K562 (cell line): ENCODE measurements at regions not wholly inside any gene's neighbourhood (a gene's known extent, or its start where the extent isn't known, plus 50 kb on each side); places are given as distances from the start of the nearest gene placed in this dataset.

Experiments
- ATAC-seq: fragments of 200-7000 bp; cut with Tn5 transposase; 3 replicates; pipeline ENCODE4 v1.9.1; 2020; ENCODE audit warnings: moderate library complexity
- BruUV-seq: library from RNA; stranded (reverse); fragments of 400-500 nt; replicated peaks from 2 replicates; lab custom pipeline; 2021; lab: Mats Ljungman, UMichigan
- CTCF ChIA-PET: fragments of 300-600 bp; formaldehyde crosslinking; extraction: SDS; loops from one replicate; lab custom pipeline; 2021; ENCODE audit warnings: low intra/inter-chr PET ratio; lab: Yijun Ruan, JAX
- POLR2A ChIA-PET: fragments of 300-600, 350-650 bp; sonication (Branson Sonifier 250); formaldehyde crosslinking; extraction: SDS; loops from one replicate; lab custom pipeline; 2021; ENCODE audit warnings: antibody characterized with exemption, inconsistent platforms; lab: Yijun Ruan, JAX
- DNase-seq, 4 experiments: peaks; one replicate each; pipeline versions ENCODE4 v3.0.0 to v3.0.0-alpha.2; 2011 to 2018; ENCODE audit warnings: low spot score in 3 of 4, mixed read lengths in 3 of 4; ENCODE audit errors: extremely low read depth in 1 of 4
- FAIRE-seq: peaks from 2 replicates; lab custom pipeline; 2011; peaks lifted over from hg19 to GRCh38; lab: Jason Lieb, UNC
- H2AFZ ChIP-seq: 2 replicates; pipeline ENCODE4 v1.6.0; 2011; ENCODE audit warnings: low read depth, low read length, control low read depth, inconsistent platforms
- H3K27ac ChIP-seq: fragments of 200-600 bp; 3 replicates; pipeline ENCODE4 v1.8.0; 2011; ENCODE audit warnings: low read depth, mild to moderate bottlenecking, control low read depth, inconsistent platforms, low read length, moderate library complexity, mixed read lengths; ENCODE audit errors: extremely low read depth
- H3K27me3 ChIP-seq, 2 experiments: fragments of 300-600 bp in 1 of 2; 2 replicates in 1 of 2; 3 replicates in 1 of 2; pipeline versions ENCODE4 v1.6.0 to v1.8.0; 2011; ENCODE audit warnings: inconsistent platforms in 2 of 2, low read length in 2 of 2, mild to moderate bottlenecking in 1 of 2, mixed read lengths in 1 of 2, moderate library complexity in 1 of 2; ENCODE audit not compliant: control insufficient read depth in 2 of 2, insufficient read depth in 2 of 2
- H3K36me3 ChIP-seq: fragments of 300-600 bp; 3 replicates; pipeline ENCODE4 v1.8.0; 2011; ENCODE audit warnings: mild to moderate bottlenecking, low read length, inconsistent platforms; ENCODE audit not compliant: control insufficient read depth, insufficient read depth
- H3K4me1 ChIP-seq, 2 experiments: fragments of 200-600 bp in 1 of 2; replicated peaks in 1 of 2; 2 replicates in 1 of 2; 3 replicates in 1 of 2; pipeline versions ENCODE4 v1.5.1 to v1.8.0; 2011; ENCODE audit warnings: inconsistent platforms in 2 of 2, low read length in 2 of 2, mild to moderate bottlenecking in 1 of 2, mixed read lengths in 1 of 2, moderate library complexity in 1 of 2; ENCODE audit not compliant: control insufficient read depth in 2 of 2, insufficient read depth in 2 of 2
- H3K4me2 ChIP-seq: 2 replicates; pipeline ENCODE4 v1.6.1; 2011; ENCODE audit warnings: low read length, control low read depth, inconsistent platforms, mixed read lengths; ENCODE audit not compliant: insufficient read depth
- H3K4me3 ChIP-seq: fragments of 200-600 bp; sonication (generic), shearing (Covaris generic); 2 replicates; pipeline ENCODE4 v1.5.1; 2016; ENCODE audit warnings: control low read depth, inconsistent platforms
- H3K79me2 ChIP-seq: fragments of 200-600 bp; 3 replicates; pipeline ENCODE4 v1.8.0; 2011; ENCODE audit warnings: low read length, inconsistent platforms; ENCODE audit not compliant: control insufficient read depth, insufficient read depth
- H3K9ac ChIP-seq, 2 experiments: 2 replicates each; pipeline versions ENCODE4 v1.6.0 to v1.6.1; 2011; ENCODE audit warnings: low read depth in 2 of 2, low read length in 2 of 2, control low read depth in 1 of 2, inconsistent platforms in 1 of 2, mild to moderate bottlenecking in 1 of 2, mixed read lengths in 1 of 2; ENCODE audit not compliant: insufficient read depth in 1 of 2
- H3K9me1 ChIP-seq: one replicate; pipeline ENCODE4 v1.6.0; 2011; ENCODE audit warnings: inconsistent platforms, mild to moderate bottlenecking, low read length, moderate library complexity; ENCODE audit not compliant: control insufficient read depth, insufficient read depth
- H3K9me3 ChIP-seq: replicated peaks from 2 replicates; pipeline ENCODE4 v1.5.1; 2011; ENCODE audit warnings: low read depth, low read length, inconsistent platforms; ENCODE audit not compliant: control insufficient read depth, insufficient read depth
- H4K20me1 ChIP-seq: replicated peaks from 2 replicates; pipeline ENCODE4 v1.6.1; 2011; ENCODE audit warnings: low read length, inconsistent platforms, mixed read lengths; ENCODE audit not compliant: control insufficient read depth, insufficient read depth
- ARID1B ChIP-seq: fragments of 450-650 bp; IDR thresholded peaks from 2 replicates; pipeline ENCODE4 v1.6.1; 2016; ENCODE audit warnings: antibody characterized with exemption, mild to moderate bottlenecking, inconsistent platforms
- ARNT ChIP-seq, 2 experiments: fragments of 450-650 bp; IDR thresholded peaks; 2 replicates each; pipeline ENCODE4 v1.6.1; 2016; ENCODE audit warnings: mild to moderate bottlenecking in 1 of 2
- BMI1 ChIP-seq: fragments of 150-350 bp; IDR thresholded peaks from 2 replicates; pipeline ENCODE4 v1.6.1; 2014; ENCODE audit warnings: low read length
- GATA2 ChIP-seq: sonication (generic); formaldehyde crosslinking; IDR thresholded peaks from 2 replicates; pipeline ENCODE4 v1.4.0; 2020; ENCODE audit warnings: mild to moderate bottlenecking, missing genetic modification reagents
- GTF2E2 ChIP-seq: fragments of 200-800 bp; sonication (Bioruptor generic); IDR thresholded peaks from 2 replicates; pipeline ENCODE4 v1.6.1; 2016; ENCODE audit warnings: missing genetic modification characterization, missing compliant biosample characterization
- HMG20A ChIP-seq: fragments of 450-650 bp; formaldehyde crosslinking; conservative IDR thresholded peaks from 2 replicates; pipeline ENCODE4 v1.4.0; 2020; ENCODE audit warnings: mild to moderate bottlenecking, mixed read lengths
- ILF3 ChIP-seq: fragments of 450-650 bp; IDR thresholded peaks from 2 replicates; pipeline ENCODE4 v1.6.1; 2018; ENCODE audit warnings: antibody characterized with exemption, mild to moderate bottlenecking, moderate library complexity, borderline replicate concordance
- MECOM ChIP-seq: fragments of 250-450 bp; sonication (Bioruptor Pico); IDR thresholded peaks from 2 replicates; pipeline ENCODE4 v1.8.0; 2022; ENCODE audit warnings: inconsistent platforms
- MED1 ChIP-seq: sonication (generic); formaldehyde crosslinking; IDR thresholded peaks from 2 replicates; pipeline ENCODE4 v1.8.1; 2023; ENCODE audit warnings: missing genetic modification reagents, borderline replicate concordance
- MYBL2 ChIP-seq, 2 experiments: fragments of 450-650 bp in 1 of 2; sonication (generic) in 1 of 2; formaldehyde crosslinking in 1 of 2; IDR thresholded peaks; 2 replicates each; pipeline versions ENCODE4 v1.6.1 to v1.8.1; 2017 to 2022; ENCODE audit warnings: borderline replicate concordance in 1 of 2, inconsistent platforms in 1 of 2, low read depth in 1 of 2, mild to moderate bottlenecking in 1 of 2, missing genetic modification reagents in 1 of 2, moderate library complexity in 1 of 2
- NFIC ChIP-seq: fragments of 450-650 bp; IDR thresholded peaks from 2 replicates; pipeline ENCODE4 v1.6.1; 2017; ENCODE audit warnings: mild to moderate bottlenecking, inconsistent platforms
- NR2C1 ChIP-seq, 2 experiments: fragments of 450-650 bp; IDR thresholded peaks; 2 replicates each; pipeline ENCODE4 v1.6.1; 2017; ENCODE audit warnings: mild to moderate bottlenecking in 2 of 2, antibody characterized with exemption in 1 of 2, inconsistent platforms in 1 of 2, missing compliant biosample characterization in 1 of 2, missing genetic modification characterization in 1 of 2
- SAFB2 ChIP-seq: fragments of 200-400 bp; formaldehyde crosslinking; IDR thresholded peaks from 2 replicates; pipeline ENCODE4 v1.6.1; 2018; ENCODE audit warnings: borderline replicate concordance, low read length, low read depth, moderate library complexity; ENCODE audit not compliant: severe bottlenecking
- ZEB2 ChIP-seq: fragments of 450-650 bp; IDR thresholded peaks from 2 replicates; pipeline ENCODE4 v1.6.1; 2016
- ZKSCAN1 ChIP-seq: fragments of 150-350 bp; IDR thresholded peaks from 2 replicates; pipeline ENCODE4 v1.6.1; 2016; ENCODE audit warnings: low read depth, low read length
- WGBS: fragments of 100-300 bp; shearing (Covaris generic); methylation state at CpG from one replicate; pipeline ENCODE4 v1.1.6; 2016; ENCODE audit warnings: low coverage, mixed read lengths; ENCODE audit not compliant: insufficient coverage; ENCODE audit errors: missing lambda C conversion rate; 5-methylcytosine and 5-hydroxymethylcytosine counted together
- in situ Hi-C: fragments of 300-500 bp; cut with MboI; formaldehyde crosslinking; loops from 4 replicates; pipeline ENCODE4 v1.15.0; 2018; ENCODE audit warnings: inconsistent platforms, mixed read lengths
- intact Hi-C: fragments of 100-400 bp; cut with micrococcal nuclease; formaldehyde crosslinking; loops from 2 replicates; pipeline ENCODE4 v1.14.2; 2022
- TF ChIP-seq, protein P1 (sequence below): fragments of 250-450 bp; sonication (Bioruptor Pico); IDR thresholded peaks from 2 replicates; pipeline ENCODE4 v1.4.0; 2020; ENCODE audit warnings: mild to moderate bottlenecking
- TF ChIP-seq, protein P2 (sequence below): fragments of 250-450 bp; sonication (Bioruptor Pico); IDR thresholded peaks from 2 replicates; pipeline ENCODE4 v1.4.0; 2020

DNA sequence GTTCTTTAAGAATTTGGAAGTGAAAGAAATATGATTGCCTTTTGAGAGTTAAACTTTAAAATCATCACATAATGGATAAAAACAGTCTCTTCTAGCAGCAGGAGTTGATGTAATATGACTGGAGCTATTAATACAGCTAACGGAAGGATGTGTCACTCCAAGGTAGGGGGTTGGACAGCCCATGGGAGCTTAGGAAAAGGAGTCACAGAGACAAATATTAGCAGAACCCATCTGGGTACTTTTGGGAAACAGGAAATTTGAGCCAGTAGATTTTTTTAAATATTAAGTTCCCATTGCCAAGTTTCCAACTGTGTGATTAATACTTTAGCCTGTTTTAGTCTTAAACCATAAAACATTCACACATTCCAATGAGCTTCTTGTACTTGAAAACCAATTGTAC lies 164.7 kb upstream of the RIMS1 start:
- ATAC-seq (no peak), FAIRE-seq (no peak), DNase-seq (no peak)
- Histone ChIP-seq H2AFZ (no peak overlapping the region), H3K27ac (no peak overlapping the region), H3K4me3 (no peak overlapping the region), H3K27me3 (no peaks in the 10 kb centered on the region), H3K4me2 (no peak overlapping the region), H3K9ac (no peak overlapping the region), H3K9me1 (no peaks in the 10 kb centered on the region), H3K4me1 (no peaks in the 10 kb centered on the region), H3K36me3 (no peaks in the 10 kb centered on the region), H3K79me2 (no peaks in the 10 kb centered on the region), H4K20me1 (no peaks in the 10 kb centered on the region), H3K9me3 (no peaks in the 10 kb centered on the region)
- intact Hi-C loops = no loop called here
- no peak for TF ChIP-seq ZKSCAN1
- no peak for TF ChIP-seq ARID1B
- no peak for TF ChIP-seq MYBL2 (IDR thresholded peaks at IDR 0.05; ENCODE audit: low read depth)
- no peak for TF ChIP-seq MYBL2 (CRISPR knock-in tag; IDR thresholded peaks at IDR 0.05; ENCODE audit: borderline replicate concordance)
- TF ChIP-seq, protein P1, sequence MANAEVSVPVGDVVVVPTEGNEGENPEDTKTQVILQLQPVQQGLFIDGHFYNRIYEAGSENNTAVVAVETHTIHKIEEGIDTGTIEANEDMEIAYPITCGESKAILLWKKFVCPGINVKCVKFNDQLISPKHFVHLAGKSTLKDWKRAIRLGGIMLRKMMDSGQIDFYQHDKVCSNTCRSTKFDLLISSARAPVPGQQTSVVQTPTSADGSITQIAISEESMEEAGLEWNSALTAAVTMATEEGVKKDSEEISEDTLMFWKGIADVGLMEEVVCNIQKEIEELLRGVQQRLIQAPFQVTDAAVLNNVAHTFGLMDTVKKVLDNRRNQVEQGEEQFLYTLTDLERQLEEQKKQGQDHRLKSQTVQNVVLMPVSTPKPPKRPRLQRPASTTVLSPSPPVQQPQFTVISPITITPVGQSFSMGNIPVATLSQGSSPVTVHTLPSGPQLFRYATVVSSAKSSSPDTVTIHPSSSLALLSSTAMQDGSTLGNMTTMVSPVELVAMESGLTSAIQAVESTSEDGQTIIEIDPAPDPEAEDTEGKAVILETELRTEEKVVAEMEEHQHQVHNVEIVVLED (CRISPR knock-in tag) = no peak
- no peak for TF ChIP-seq GATA2 (CRISPR knock-in tag)
- no peak for TF ChIP-seq ILF3
- no peak for TF ChIP-seq ARNT (IDR thresholded peaks at IDR 0.05)
- TF ChIP-seq ZEB2 = no peak
- TF ChIP-seq NR2C1 (IDR thresholded peaks at IDR 0.05) = no peak
- no peak for TF ChIP-seq NR2C1 (tag; IDR thresholded peaks at IDR 0.05)
- no peak for TF ChIP-seq BMI1
- no peak for TF ChIP-seq SAFB2
- TF ChIP-seq MED1 (CRISPR knock-in tag) = no peak
- TF ChIP-seq, protein P2, sequence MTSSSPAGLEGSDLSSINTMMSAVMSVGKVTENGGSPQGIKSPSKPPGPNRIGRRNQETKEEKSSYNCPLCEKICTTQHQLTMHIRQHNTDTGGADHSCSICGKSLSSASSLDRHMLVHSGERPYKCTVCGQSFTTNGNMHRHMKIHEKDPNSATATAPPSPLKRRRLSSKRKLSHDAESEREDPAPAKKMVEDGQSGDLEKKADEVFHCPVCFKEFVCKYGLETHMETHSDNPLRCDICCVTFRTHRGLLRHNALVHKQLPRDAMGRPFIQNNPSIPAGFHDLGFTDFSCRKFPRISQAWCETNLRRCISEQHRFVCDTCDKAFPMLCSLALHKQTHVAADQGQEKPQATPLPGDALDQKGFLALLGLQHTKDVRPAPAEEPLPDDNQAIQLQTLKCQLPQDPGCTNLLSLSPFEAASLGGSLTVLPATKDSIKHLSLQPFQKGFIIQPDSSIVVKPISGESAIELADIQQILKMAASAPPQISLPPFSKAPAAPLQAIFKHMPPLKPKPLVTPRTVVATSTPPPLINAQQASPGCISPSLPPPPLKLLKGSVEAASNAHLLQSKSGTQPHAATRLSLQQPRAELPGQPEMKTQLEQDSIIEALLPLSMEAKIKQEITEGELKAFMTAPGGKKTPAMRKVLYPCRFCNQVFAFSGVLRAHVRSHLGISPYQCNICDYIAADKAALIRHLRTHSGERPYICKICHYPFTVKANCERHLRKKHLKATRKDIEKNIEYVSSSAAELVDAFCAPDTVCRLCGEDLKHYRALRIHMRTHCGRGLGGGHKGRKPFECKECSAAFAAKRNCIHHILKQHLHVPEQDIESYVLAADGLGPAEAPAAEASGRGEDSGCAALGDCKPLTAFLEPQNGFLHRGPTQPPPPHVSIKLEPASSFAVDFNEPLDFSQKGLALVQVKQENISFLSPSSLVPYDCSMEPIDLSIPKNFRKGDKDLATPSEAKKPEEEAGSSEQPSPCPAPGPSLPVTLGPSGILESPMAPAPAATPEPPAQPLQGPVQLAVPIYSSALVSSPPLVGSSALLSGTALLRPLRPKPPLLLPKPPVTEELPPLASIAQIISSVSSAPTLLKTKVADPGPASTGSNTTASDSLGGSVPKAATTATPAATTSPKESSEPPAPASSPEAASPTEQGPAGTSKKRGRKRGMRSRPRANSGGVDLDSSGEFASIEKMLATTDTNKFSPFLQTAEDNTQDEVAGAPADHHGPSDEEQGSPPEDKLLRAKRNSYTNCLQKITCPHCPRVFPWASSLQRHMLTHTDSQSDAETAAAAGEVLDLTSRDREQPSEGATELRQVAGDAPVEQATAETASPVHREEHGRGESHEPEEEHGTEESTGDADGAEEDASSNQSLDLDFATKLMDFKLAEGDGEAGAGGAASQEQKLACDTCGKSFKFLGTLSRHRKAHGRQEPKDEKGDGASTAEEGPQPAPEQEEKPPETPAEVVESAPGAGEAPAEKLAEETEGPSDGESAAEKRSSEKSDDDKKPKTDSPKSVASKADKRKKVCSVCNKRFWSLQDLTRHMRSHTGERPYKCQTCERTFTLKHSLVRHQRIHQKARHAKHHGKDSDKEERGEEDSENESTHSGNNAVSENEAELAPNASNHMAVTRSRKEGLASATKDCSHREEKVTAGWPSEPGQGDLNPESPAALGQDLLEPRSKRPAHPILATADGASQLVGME (CRISPR knock-in tag) = no peak
- no peak for TF ChIP-seq HMG20A (CRISPR knock-in tag)
- TF ChIP-seq MECOM (CRISPR knock-in tag) = no peak
- no peak for TF ChIP-seq NFIC
- no peak for TF ChIP-seq GTF2E2 (tag)
- in situ Hi-C loops = no loop called here
- ChIA-PET POLR2A (no interaction called here), CTCF (no interaction called here)
- WGBS = 0% methylated on average over 1 of the region's 1 CpG
- no TSS peak for BruUV-seq
